ENCODE measurements at regions not wholly inside any gene's neighbourhood (a gene's known extent, or its start where the extent isn't known, plus 50 kb on each side); places are given as distances from the start of the nearest gene placed in this dataset.
A peak's percentile ranks its signal among the peaks of the same experiment; 100 is the strongest.

GRCh38 chr14:71416392-71416791, 509.1 kb downstream of the PCNX1 start:
- no peak for TF ChIP-seq CTCF (IDR thresholded peaks at IDR 0.05)
- no peak for DNase-seq (ENCODE audit: low spot score)
- Mint-ChIP-seq H3K27ac (ENCODE audit: unreplicated experiment) (peak overlapping the region; percentile 83), H3K4me1 (ENCODE audit: low read depth) (peaks cover 46% of the 10 kb centered on the region), H3K27me3 (ENCODE audit: low read depth) (no peaks in the 10 kb centered on the region), H3K36me3 (ENCODE audit: low read depth) (peaks cover 5% of the 10 kb centered on the region), H3K9me3 (ENCODE audit: low read depth) (peaks cover 3% of the 10 kb centered on the region), H3K4me3 (ENCODE audit: unreplicated experiment) (no peak overlapping the region)

DNA sequence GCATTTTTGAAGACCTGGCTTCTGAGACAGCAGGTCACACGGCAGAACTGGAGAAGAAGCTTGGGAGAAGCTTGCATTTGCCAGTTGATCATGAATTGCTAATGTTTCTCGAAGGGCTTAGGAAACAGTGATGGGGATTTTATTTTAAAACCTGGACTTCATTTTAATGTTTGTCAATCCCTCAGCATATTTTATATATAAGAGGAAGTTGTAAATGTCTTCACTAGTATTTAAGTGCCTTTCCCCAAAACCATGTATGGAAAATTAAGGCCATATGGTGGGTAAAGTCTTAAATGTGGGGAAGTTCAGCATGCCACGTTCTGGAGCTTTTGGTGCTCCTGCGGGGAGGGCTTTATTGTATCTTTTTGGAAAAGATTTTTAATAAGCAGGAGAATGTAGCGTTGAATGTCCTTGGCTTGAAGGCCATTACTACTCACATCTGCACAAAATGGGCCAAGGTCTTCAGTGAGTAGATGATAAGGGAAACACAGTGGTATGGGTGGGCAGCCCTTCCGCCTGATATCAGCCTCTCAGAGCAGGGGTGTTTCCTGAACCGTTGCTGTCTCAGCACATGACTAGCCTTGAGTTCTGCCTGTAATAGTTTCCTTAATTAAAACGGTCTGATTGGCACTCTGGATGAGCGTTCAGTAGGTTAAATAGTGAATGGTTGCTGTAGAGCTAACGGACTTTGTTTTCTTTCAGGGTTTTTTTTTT, 511.4 kb downstream of the PCNX1 start:
- Mint-ChIP-seq H3K4me1 (ENCODE audit: low read depth) (peaks cover 29% of the 10 kb centered on the region), H3K9me3 (ENCODE audit: low read depth) (peaks cover 3% of the 10 kb centered on the region), H3K4me3 (ENCODE audit: unreplicated experiment) (no peak overlapping the region), H3K27me3 (ENCODE audit: low read depth) (no peaks in the 10 kb centered on the region), H3K36me3 (ENCODE audit: low read depth) (peaks cover 5% of the 10 kb centered on the region), H3K27ac (ENCODE audit: unreplicated experiment) (peak overlapping the region; percentile 60)
- no peak for DNase-seq (ENCODE audit: low spot score)
- TF ChIP-seq CTCF (IDR thresholded peaks at IDR 0.05) = no peak

DNA sequence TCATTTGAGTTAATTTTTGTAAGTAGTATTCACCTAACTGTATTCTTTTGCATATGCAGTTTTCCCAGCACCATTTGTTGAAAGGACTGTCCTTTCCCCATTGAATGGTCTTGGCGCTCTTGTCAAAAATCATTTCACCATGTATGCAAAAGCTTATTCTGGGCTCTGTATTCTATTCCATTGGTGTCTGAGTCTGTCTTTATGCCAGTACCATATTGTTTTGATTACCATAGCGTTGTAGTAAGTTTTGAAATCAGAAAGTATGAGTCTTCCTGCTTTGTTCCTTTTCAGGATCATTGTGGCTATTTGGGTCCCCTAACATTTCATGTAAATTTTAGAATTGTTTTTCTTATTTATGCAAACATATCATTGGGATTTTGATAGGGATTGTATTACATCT, 508.7 kb upstream of the RGS6 start:
- Mint-ChIP-seq H3K9me3 (ENCODE audit: low read depth) (peaks cover 36% of the 10 kb centered on the region), H3K4me1 (ENCODE audit: low read depth) (no peaks in the 10 kb centered on the region), H3K27me3 (ENCODE audit: low read depth) (no peaks in the 10 kb centered on the region), H3K4me3 (ENCODE audit: unreplicated experiment) (no peak overlapping the region), H3K36me3 (ENCODE audit: low read depth) (peaks cover 32% of the 10 kb centered on the region), H3K27ac (ENCODE audit: unreplicated experiment) (no peak overlapping the region)
- TF ChIP-seq CTCF (IDR thresholded peaks at IDR 0.05) = no peak
- no peak for DNase-seq (ENCODE audit: low spot score)

- H3K36me3 Mint-ChIP-seq (ENCODE audit: low read depth) = peaks cover 31% of the 10 kb centered on the region
- no peak overlapping the region for H3K4me3 Mint-ChIP-seq (ENCODE audit: unreplicated experiment)
- no peak overlapping the region for H3K27ac Mint-ChIP-seq (ENCODE audit: unreplicated experiment)
- no peak for DNase-seq (ENCODE audit: low spot score)
- no peak for TF ChIP-seq CTCF (IDR thresholded peaks at IDR 0.05)
- peaks cover 36% of the 10 kb centered on the region for H3K9me3 Mint-ChIP-seq (ENCODE audit: low read depth)
- no peaks in the 10 kb centered on the region for H3K4me1 Mint-ChIP-seq (ENCODE audit: low read depth)
- no peaks in the 10 kb centered on the region for H3K27me3 Mint-ChIP-seq (ENCODE audit: low read depth)
Observed at GRCh38 chr14:71424941-71425340, 507.3 kb upstream of the RGS6 start.

DNA sequence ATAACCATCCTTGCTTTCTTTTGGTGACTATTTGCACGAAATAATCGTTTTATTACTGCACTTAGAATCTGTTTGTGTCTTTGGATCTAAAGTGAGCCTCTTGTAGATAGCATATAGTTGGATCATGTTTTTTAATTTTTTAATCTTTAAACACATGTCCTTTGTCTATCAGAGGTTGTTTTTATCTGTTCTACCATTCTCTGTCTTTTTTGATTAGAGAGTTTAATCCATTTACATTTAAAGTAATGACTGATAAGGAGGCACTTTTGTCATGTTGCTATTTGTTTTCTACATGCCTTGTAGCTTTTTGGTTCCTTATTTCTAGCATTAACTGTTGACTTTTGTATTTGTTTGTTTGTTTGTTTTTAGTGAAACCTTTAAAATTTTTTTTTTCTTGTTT, 506.2 kb upstream of the RGS6 start:
- Mint-ChIP-seq H3K27me3 (ENCODE audit: low read depth) (no peaks in the 10 kb centered on the region), H3K36me3 (ENCODE audit: low read depth) (peaks cover 29% of the 10 kb centered on the region), H3K9me3 (ENCODE audit: low read depth) (peaks cover 36% of the 10 kb centered on the region), H3K4me3 (ENCODE audit: unreplicated experiment) (no peak overlapping the region), H3K27ac (ENCODE audit: unreplicated experiment) (no peak overlapping the region), H3K4me1 (ENCODE audit: low read depth) (no peaks in the 10 kb centered on the region)
- no peak for DNase-seq (ENCODE audit: low spot score)
- no peak for TF ChIP-seq CTCF (IDR thresholded peaks at IDR 0.05)
